Stimulated activated CD8-positive, alpha-beta memory T cell treated with anti-CD3 and anti-CD28 coated beads, Interleukin-4, amount 100 ng/mL, for 48 hours (primary cell): ENCODE measurements at regions not wholly inside any gene's neighbourhood (a gene's known extent, or its start where the extent isn't known, plus 50 kb on each side); places are given as distances from the start of the nearest gene placed in this dataset.

ENCODE experiments used
- DNase-seq: peaks from one replicate; pipeline ENCODE4 v3.0.0-alpha.2; 2020

- DNase-seq: no peak
Observed at GRCh38 chr1:213657013-213657412, 330.8 kb upstream of the PROX1 start.

GRCh38 chr1:213657879-213658278 lies 329.9 kb upstream of the PROX1 start:
- DNase-seq: no peak

GRCh38 chr1:213658457-213658856 lies 329.3 kb upstream of the PROX1 start:
- DNase-seq: no peak

GRCh38 chr1:213659580-213660547 lies 327.9 kb upstream of the PROX1 start:
- no peak for DNase-seq

GRCh38 chr1:213661302-213661701 lies 326.5 kb upstream of the PROX1 start:
- DNase-seq: no peak

GRCh38 chr1:213666113-213666512 lies 321.7 kb upstream of the PROX1 start:
- DNase-seq: no peak

GRCh38 chr1:213666922-213667321 lies 320.9 kb upstream of the PROX1 start:
- no peak for DNase-seq

- no peak for DNase-seq
Observed at GRCh38 chr1:213669512-213669911, 318.3 kb upstream of the PROX1 start.

- no peak for DNase-seq
Observed at GRCh38 chr1:213669964-213670691, 317.6 kb upstream of the PROX1 start.

- no peak for DNase-seq
Observed at GRCh38 chr1:213670692-213671023, 317.1 kb upstream of the PROX1 start.

GRCh38 chr1:213675043-213675442 lies 312.7 kb upstream of the PROX1 start:
- no peak for DNase-seq

- no peak for DNase-seq
Observed at GRCh38 chr1:213676736-213677135, 311.0 kb upstream of the PROX1 start.

- DNase-seq: no peak
Observed at GRCh38 chr1:213678348-213678747, 309.4 kb upstream of the PROX1 start.

GRCh38 chr1:213678753-213679152 lies 309.0 kb upstream of the PROX1 start:
- no peak for DNase-seq

GRCh38 chr1:213679153-213679552 lies 308.6 kb upstream of the PROX1 start:
- DNase-seq: no peak

GRCh38 chr1:213680677-213681325 lies 307.0 kb upstream of the PROX1 start:
- DNase-seq: no peak

- DNase-seq: no peak
Observed at GRCh38 chr1:213681788-213682340, 305.9 kb upstream of the PROX1 start.

- DNase-seq: no peak
Observed at GRCh38 chr1:213683529-213683928, 304.2 kb upstream of the PROX1 start.

- no peak for DNase-seq
Observed at GRCh38 chr1:213684454-213684853, 303.3 kb upstream of the PROX1 start.

- DNase-seq: no peak
Observed at GRCh38 chr1:213685992-213686582, 301.7 kb upstream of the PROX1 start.

- no peak for DNase-seq
Observed at GRCh38 chr1:213686983-213687382, 300.8 kb upstream of the PROX1 start.

- no peak for DNase-seq
Observed at GRCh38 chr1:213687832-213688231, 299.9 kb upstream of the PROX1 start.

- DNase-seq: no peak
Observed at GRCh38 chr1:213688655-213689054, 299.1 kb upstream of the PROX1 start.
